PC-9 (cell line): ENCODE measurements at regions not wholly inside any gene's neighbourhood (a gene's known extent, or its start where the extent isn't known, plus 50 kb on each side); places are given as distances from the start of the nearest gene placed in this dataset.
"Not testable (repeated sequence)": the region's sequence is repeated elsewhere in the genome, so short reads cannot be mapped to it uniquely, and the experiment has no call there.

Experiments used
- BruUV-seq: library from RNA; stranded (reverse); fragments of 400-500 nt; replicated peaks from 2 replicates; lab custom pipeline; 2021; lab: Mats Ljungman, UMichigan
- CTCF ChIA-PET: fragments of 300-600 bp; sonication (Branson Sonifier 250); formaldehyde crosslinking; loops from one replicate; lab custom pipeline; 2022; ENCODE audit warnings: antibody characterized with exemption; lab: Charles Lee
- POLR2A ChIA-PET: fragments of 300-600 bp; sonication (Branson Sonifier 250); formaldehyde crosslinking; loops from one replicate; lab custom pipeline; 2022; ENCODE audit warnings: antibody characterized with exemption; ENCODE audit not compliant: unreplicated experiment; lab: Charles Lee
- DNase-seq, 2 experiments: peaks; one replicate each; pipeline versions ENCODE4 v3.0.0 to v3.0.0-alpha.2; 2015 to 2022; ENCODE audit warnings: mixed read lengths in 1 of 2
- H2AFZ ChIP-seq: fragments of 200-600 bp; sonication (generic); 2 replicates; pipeline ENCODE4 v1.8.1; 2017; ENCODE audit warnings: antibody characterized with exemption
- H3F3A ChIP-seq: fragments of 200-600 bp; sonication (generic); 2 replicates; pipeline ENCODE4 v1.8.1; 2017; ENCODE audit warnings: antibody characterized with exemption, mild to moderate bottlenecking, low read depth; ENCODE audit not compliant: insufficient read depth
- H3K27ac ChIP-seq: fragments of 200-600 bp; sonication (generic); 2 replicates; pipeline ENCODE4 v1.6.1; 2016; ENCODE audit warnings: mixed run types
- H3K27me3 ChIP-seq: fragments of 200-600 bp; sonication (generic); 2 replicates; pipeline ENCODE4 v1.6.1; 2016; ENCODE audit warnings: low read depth, mixed run types; ENCODE audit not compliant: insufficient read depth
- H3K36me3 ChIP-seq: fragments of 200-600 bp; sonication (generic); 2 replicates; pipeline ENCODE4 v1.6.1; 2016; ENCODE audit warnings: low read depth, mixed run types
- H3K4me1 ChIP-seq: fragments of 200-600 bp; sonication (generic); replicated peaks from 2 replicates; pipeline ENCODE4 v1.6.1; 2016; ENCODE audit warnings: mixed run types; ENCODE audit not compliant: insufficient read depth
- H3K4me2 ChIP-seq: fragments of 200-600 bp; sonication (generic); 2 replicates; pipeline ENCODE4 v1.6.1; 2017; ENCODE audit warnings: mixed run types
- H3K4me3 ChIP-seq: fragments of 200-600 bp; sonication (generic); 2 replicates; pipeline ENCODE4 v1.6.1; 2016; ENCODE audit warnings: mixed run types
- H3K79me2 ChIP-seq: fragments of 200-600 bp; sonication (generic); 2 replicates; pipeline ENCODE4 v1.6.1; 2017; ENCODE audit warnings: low read depth, mixed run types
- H3K9me2 ChIP-seq: fragments of 200-600 bp; sonication (generic); 2 replicates; pipeline ENCODE4 v1.8.1; 2017; ENCODE audit warnings: mild to moderate bottlenecking; ENCODE audit not compliant: insufficient read depth
- H3K9me3 ChIP-seq: fragments of 200-600 bp; sonication (generic); 2 replicates; pipeline ENCODE4 v1.8.1; 2016; ENCODE audit warnings: low read depth; ENCODE audit not compliant: insufficient read depth
- H4K20me1 ChIP-seq: fragments of 200-600 bp; sonication (generic); 2 replicates; pipeline ENCODE4 v1.8.1; 2017; ENCODE audit not compliant: insufficient read depth
- CTCF ChIP-seq: fragments of 200-600 bp; sonication (generic); conservative IDR thresholded peaks from 2 replicates; pipeline ENCODE4 v1.6.1; 2017; ENCODE audit warnings: mixed run types, antibody characterized with exemption, mild to moderate bottlenecking, moderate library complexity
- EZH2 ChIP-seq: fragments of 200-600 bp; sonication (generic); IDR thresholded peaks from 2 replicates; pipeline ENCODE4 v1.8.0; 2017; ENCODE audit warnings: antibody characterized with exemption, low read depth
- intact Hi-C: fragments of 100-400 bp; cut with micrococcal nuclease; formaldehyde crosslinking; loops from one replicate; pipeline ENCODE4 v1.10.0; 2022; ENCODE audit not compliant: unreplicated experiment

- Histone ChIP-seq H3K4me2 (no peak overlapping the region), H3K79me2 (no peaks in the 10 kb centered on the region), H3K4me1 (no peaks in the 10 kb centered on the region; the same call in 1 of the 2 replicates), H3K9me3 (no peaks in the 10 kb centered on the region), H4K20me1 (no peaks in the 10 kb centered on the region), H3K36me3 (no peaks in the 10 kb centered on the region), H3F3A (no peaks in the 10 kb centered on the region), H3K9me2 (no peaks in the 10 kb centered on the region), H3K27ac (no peak overlapping the region), H2AFZ (no peak overlapping the region), H3K4me3 (no peak overlapping the region), H3K27me3 (no peaks in the 10 kb centered on the region)
- BruUV-seq = no TSS peak
- ChIA-PET CTCF (no interaction called here), POLR2A (no interaction called here)
- intact Hi-C loops = no loop called here
- TF ChIP-seq CTCF (no peak), EZH2 (no peak)
- no peak for DNase-seq
These were observed 74.8 kb downstream of the SNTN start for GRCh38 chr3:63727233-63727632.

GRCh38 chr3:63731866-63732265 is 79.4 kb downstream of the SNTN start:
- no peak overlapping the region for H3K27ac ChIP-seq
- H3K36me3 ChIP-seq = no peaks in the 10 kb centered on the region
- no peaks in the 10 kb centered on the region for H3K79me2 ChIP-seq
- BruUV-seq = no TSS peak
- no peak for TF ChIP-seq EZH2
- no peak for TF ChIP-seq CTCF
- intact Hi-C loops = no loop called here
- CTCF ChIA-PET = no interaction called here
- H3K4me2 ChIP-seq = no peak overlapping the region
- H4K20me1 ChIP-seq = no peaks in the 10 kb centered on the region
- no peaks in the 10 kb centered on the region for H3F3A ChIP-seq
- H3K4me3 ChIP-seq = no peak overlapping the region
- DNase-seq = no peak
- H3K27me3 ChIP-seq = no peaks in the 10 kb centered on the region
- no peaks in the 10 kb centered on the region for H3K9me3 ChIP-seq
- H3K9me2 ChIP-seq = no peaks in the 10 kb centered on the region
- H2AFZ ChIP-seq = no peak overlapping the region
- POLR2A ChIA-PET = no interaction called here
- no peaks in the 10 kb centered on the region for H3K4me1 ChIP-seq

- H3K4me1 ChIP-seq, H2AFZ ChIP-seq, H3K27ac ChIP-seq, POLR2A ChIA-PET, H3K9me3 ChIP-seq, H3K36me3 ChIP-seq, CTCF ChIA-PET, H3K4me2 ChIP-seq, H3K9me2 ChIP-seq, H3K4me3 ChIP-seq, intact Hi-C loops, H3K27me3 ChIP-seq, DNase-seq, H3F3A ChIP-seq, H4K20me1 ChIP-seq, BruUV-seq, H3K79me2 ChIP-seq: not testable (repeated sequence)
These were observed 80.8 kb downstream of the SNTN start for GRCh38 chr3:63733278-63733677.

GRCh38 chr3:63734632-63735031 is 82.2 kb downstream of the SNTN start:
- H3K9me3 ChIP-seq, H3K36me3 ChIP-seq, POLR2A ChIA-PET, H3K4me2 ChIP-seq, H3K4me1 ChIP-seq, DNase-seq, BruUV-seq, H3F3A ChIP-seq, H2AFZ ChIP-seq, H3K27ac ChIP-seq, H3K4me3 ChIP-seq, H3K9me2 ChIP-seq, H3K27me3 ChIP-seq, intact Hi-C loops, CTCF ChIA-PET, H3K79me2 ChIP-seq, H4K20me1 ChIP-seq: not testable (repeated sequence)

GRCh38 chr3:63736757-63737156 is 82.3 kb upstream of the C3orf49 start:
- CTCF ChIA-PET, H2AFZ ChIP-seq, DNase-seq, H3K4me2 ChIP-seq, H3K79me2 ChIP-seq, BruUV-seq, intact Hi-C loops, H3K9me2 ChIP-seq, POLR2A ChIA-PET, H3K9me3 ChIP-seq, H3F3A ChIP-seq, H3K27me3 ChIP-seq, H4K20me1 ChIP-seq, H3K36me3 ChIP-seq, H3K4me3 ChIP-seq, H3K4me1 ChIP-seq, H3K27ac ChIP-seq: not testable (repeated sequence)

GRCh38 chr3:63738577-63738976 is 80.5 kb upstream of the C3orf49 start:
- BruUV-seq = not testable (repeated sequence)

More at GRCh38 chr3:63738577-63738976, 80.5 kb upstream of the C3orf49 start:
- DNase-seq, H4K20me1 ChIP-seq, POLR2A ChIA-PET, H3K27ac ChIP-seq, H3K4me2 ChIP-seq, H3K9me3 ChIP-seq, H3K9me2 ChIP-seq, H3F3A ChIP-seq, H3K4me1 ChIP-seq, H3K27me3 ChIP-seq, H3K36me3 ChIP-seq, H3K4me3 ChIP-seq, H2AFZ ChIP-seq, CTCF ChIA-PET, intact Hi-C loops, H3K79me2 ChIP-seq: not testable (repeated sequence)
